Activated naive CD8-positive, alpha-beta T cell treated with anti-CD3 and anti-CD28 coated beads for 36 hours (primary cell): ENCODE measurements at regions not wholly inside any gene's neighbourhood (a gene's known extent, or its start where the extent isn't known, plus 50 kb on each side); places are given as distances from the start of the nearest gene placed in this dataset.

Source experiments
- DNase-seq: peaks from one replicate; pipeline ENCODE4 v3.0.0; 2021
- H3K27ac Mint-ChIP-seq: one replicate; pipeline ENCODE4 v1.8.0; 2022; ENCODE audit warnings: mild to moderate bottlenecking, moderate library complexity, mixed read lengths
- H3K27me3 Mint-ChIP-seq: one replicate; pipeline ENCODE4 v1.8.0; 2022; ENCODE audit warnings: mild to moderate bottlenecking, mixed read lengths
- H3K36me3 Mint-ChIP-seq: one replicate; pipeline ENCODE4 v1.8.0; 2021; ENCODE audit warnings: mild to moderate bottlenecking, mixed read lengths
- H3K4me1 Mint-ChIP-seq: one replicate; pipeline ENCODE4 v1.8.0; 2021; ENCODE audit warnings: mixed read lengths
- H3K4me3 Mint-ChIP-seq: one replicate; pipeline ENCODE4 v1.8.0; 2022; ENCODE audit warnings: mild to moderate bottlenecking, moderate library complexity, mixed read lengths
- H3K9me3 Mint-ChIP-seq: one replicate; pipeline ENCODE4 v1.8.0; 2022; ENCODE audit warnings: mixed read lengths

DNA sequence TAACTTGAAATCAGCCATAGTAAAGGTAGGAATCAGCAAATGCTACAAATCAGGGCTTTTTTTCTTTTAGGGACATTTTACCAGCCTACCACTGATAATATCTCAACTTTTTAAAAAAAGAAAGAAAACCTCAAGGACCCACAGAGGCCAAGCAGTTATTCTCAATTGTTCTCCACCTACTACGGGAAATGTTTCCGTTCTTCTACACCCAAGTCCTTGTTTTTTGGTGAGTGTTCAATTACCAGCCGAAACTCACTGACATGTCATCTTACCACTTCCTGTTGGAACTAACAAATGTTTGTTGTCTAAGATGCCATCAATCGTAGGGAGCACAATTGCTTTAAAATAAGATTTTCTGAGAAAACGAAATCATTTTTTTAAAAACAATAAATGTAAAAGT lies 50.2 kb upstream of the CDK1 start:
- no peak for DNase-seq
- H3K9me3 Mint-ChIP-seq: no peaks in the 10 kb centered on the region
- H3K36me3 Mint-ChIP-seq: no peaks in the 10 kb centered on the region
- H3K4me1 Mint-ChIP-seq: peaks cover 15% of the 10 kb centered on the region
- H3K27ac Mint-ChIP-seq: no peak overlapping the region
- no peak overlapping the region for H3K4me3 Mint-ChIP-seq
- H3K27me3 Mint-ChIP-seq: peaks cover 36% of the 10 kb centered on the region

DNA sequence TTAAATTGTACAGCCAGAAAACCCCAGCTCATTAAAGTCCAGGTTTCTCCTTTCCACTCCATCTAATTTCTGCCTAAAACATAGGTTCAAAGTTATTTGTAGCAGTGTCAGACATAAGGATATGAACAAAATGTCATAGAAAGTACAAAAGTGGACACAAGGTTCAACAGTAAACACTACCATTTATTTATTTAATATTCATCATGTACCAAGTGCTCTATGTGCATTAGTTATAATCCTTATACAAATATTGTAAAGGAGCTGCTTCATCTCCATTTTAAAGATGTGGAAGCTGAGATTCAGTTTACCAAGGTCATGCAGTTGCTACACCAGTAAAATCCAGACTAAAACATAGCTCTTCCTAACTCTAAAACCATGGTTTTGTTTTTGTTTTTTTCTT lies 52.0 kb upstream of the CDK1 start:
- Mint-ChIP-seq H3K27me3 (peaks cover 21% of the 10 kb centered on the region), H3K27ac (no peak overlapping the region), H3K4me1 (peaks cover 2% of the 10 kb centered on the region), H3K4me3 (no peak overlapping the region), H3K36me3 (no peaks in the 10 kb centered on the region), H3K9me3 (no peaks in the 10 kb centered on the region)
- no peak for DNase-seq

GRCh38 chr10:60722623-60723022 lies 55.7 kb upstream of the CDK1 start:
- H3K27ac Mint-ChIP-seq: no peak overlapping the region

GRCh38 chr10:60719721-60720120 lies 58.6 kb upstream of the CDK1 start:
- no peak overlapping the region for H3K27ac Mint-ChIP-seq
- H3K4me1 Mint-ChIP-seq: no peaks in the 10 kb centered on the region
- H3K9me3 Mint-ChIP-seq: no peaks in the 10 kb centered on the region
- H3K4me3 Mint-ChIP-seq: no peak overlapping the region
- no peaks in the 10 kb centered on the region for H3K36me3 Mint-ChIP-seq
- DNase-seq: no peak
- H3K27me3 Mint-ChIP-seq: peaks cover 8% of the 10 kb centered on the region

More at GRCh38 chr10:60722623-60723022, 55.7 kb upstream of the CDK1 start:
- DNase-seq: no peak
- Mint-ChIP-seq H3K9me3 (no peaks in the 10 kb centered on the region), H3K27me3 (peaks cover 14% of the 10 kb centered on the region), H3K36me3 (no peaks in the 10 kb centered on the region), H3K4me3 (no peak overlapping the region), H3K4me1 (no peaks in the 10 kb centered on the region)

DNA sequence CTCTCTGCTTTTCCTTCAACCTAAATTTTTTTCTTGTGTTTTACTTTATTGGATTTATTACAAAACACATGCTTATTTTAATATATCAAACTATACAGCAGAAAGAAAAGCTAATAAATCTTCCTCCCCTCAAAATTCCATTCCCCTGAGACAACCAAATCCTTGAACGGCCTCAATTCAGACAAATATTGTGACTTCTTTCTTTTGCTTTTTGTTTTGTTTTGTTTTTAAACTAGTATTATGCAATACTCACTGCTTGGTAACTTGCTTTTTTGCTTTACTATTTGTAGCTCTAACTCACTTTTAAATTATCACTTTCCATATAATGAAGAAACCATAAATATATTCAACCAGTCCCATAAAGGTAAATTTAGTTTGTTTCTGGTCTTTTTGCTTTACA lies 59.4 kb upstream of the CDK1 start:
- no peaks in the 10 kb centered on the region for H3K9me3 Mint-ChIP-seq

DNA sequence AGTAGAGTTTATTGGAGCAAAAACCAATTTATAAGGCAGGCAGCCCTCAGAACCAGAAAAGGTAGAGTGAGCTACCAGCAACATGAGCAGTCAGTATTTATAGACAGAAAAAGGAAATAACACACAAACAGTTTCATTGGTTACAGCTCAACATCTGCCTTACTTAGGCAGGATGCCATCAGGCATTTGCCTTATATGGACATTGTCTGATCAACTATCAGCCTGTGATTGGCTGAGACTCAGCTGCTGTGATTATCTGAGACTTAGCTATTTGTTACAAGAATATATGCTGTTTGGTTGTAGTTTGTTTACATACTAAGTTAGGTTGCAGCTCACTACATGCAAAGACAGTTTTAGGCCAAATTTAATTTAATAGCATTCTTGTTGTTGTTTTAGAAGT lies 60.4 kb upstream of the CDK1 start:
- Mint-ChIP-seq H3K9me3 (no peaks in the 10 kb centered on the region), H3K27ac (no peak overlapping the region), H3K4me3 (no peak overlapping the region), H3K4me1 (peaks cover 3% of the 10 kb centered on the region), H3K27me3 (peaks cover 22% of the 10 kb centered on the region), H3K36me3 (no peaks in the 10 kb centered on the region)
- no peak for DNase-seq

More for the DNA sequence above, 59.4 kb upstream of the CDK1 start:
- no peak for DNase-seq
- Mint-ChIP-seq H3K27ac (no peak overlapping the region), H3K4me1 (peaks cover 3% of the 10 kb centered on the region), H3K36me3 (no peaks in the 10 kb centered on the region), H3K27me3 (peaks cover 12% of the 10 kb centered on the region), H3K4me3 (no peak overlapping the region)

- no peak overlapping the region for H3K4me3 Mint-ChIP-seq
- no peak overlapping the region for H3K27ac Mint-ChIP-seq
Measured at GRCh38 chr10:60714233-60714632, 64.0 kb upstream of the CDK1 start.

GRCh38 chr10:60711496-60711895 lies 66.8 kb upstream of the CDK1 start:
- Mint-ChIP-seq H3K27me3 (peaks cover 33% of the 10 kb centered on the region), H3K36me3 (no peaks in the 10 kb centered on the region), H3K9me3 (no peaks in the 10 kb centered on the region), H3K27ac (no peak overlapping the region), H3K4me1 (peaks cover 3% of the 10 kb centered on the region), H3K4me3 (no peak overlapping the region)
- DNase-seq: no peak

More at GRCh38 chr10:60714233-60714632, 64.0 kb upstream of the CDK1 start:
- peaks cover 31% of the 10 kb centered on the region for H3K27me3 Mint-ChIP-seq
- H3K36me3 Mint-ChIP-seq: no peaks in the 10 kb centered on the region
- H3K4me1 Mint-ChIP-seq: peaks cover 3% of the 10 kb centered on the region
- DNase-seq: no peak
- no peaks in the 10 kb centered on the region for H3K9me3 Mint-ChIP-seq

- no peaks in the 10 kb centered on the region for H3K9me3 Mint-ChIP-seq
- DNase-seq: no peak
- H3K4me3 Mint-ChIP-seq: no peak overlapping the region
- no peak overlapping the region for H3K27ac Mint-ChIP-seq
- H3K27me3 Mint-ChIP-seq: peaks cover 35% of the 10 kb centered on the region
- H3K4me1 Mint-ChIP-seq: peaks cover 3% of the 10 kb centered on the region
- no peaks in the 10 kb centered on the region for H3K36me3 Mint-ChIP-seq
Measured at GRCh38 chr10:60710041-60710440, 68.2 kb upstream of the CDK1 start.

- no peak overlapping the region for H3K27ac Mint-ChIP-seq
Measured at GRCh38 chr10:60708666-60709065, 69.6 kb upstream of the CDK1 start.

GRCh38 chr10:60707841-60708240 lies 70.4 kb upstream of the CDK1 start:
- no peak overlapping the region for H3K4me3 Mint-ChIP-seq
- no peaks in the 10 kb centered on the region for H3K9me3 Mint-ChIP-seq
- peaks cover 21% of the 10 kb centered on the region for H3K27me3 Mint-ChIP-seq
- H3K27ac Mint-ChIP-seq: no peak overlapping the region
- H3K36me3 Mint-ChIP-seq: no peaks in the 10 kb centered on the region
- no peaks in the 10 kb centered on the region for H3K4me1 Mint-ChIP-seq
- no peak for DNase-seq

More at GRCh38 chr10:60708666-60709065, 69.6 kb upstream of the CDK1 start:
- Mint-ChIP-seq H3K4me1 (no peaks in the 10 kb centered on the region), H3K9me3 (no peaks in the 10 kb centered on the region), H3K36me3 (no peaks in the 10 kb centered on the region), H3K4me3 (no peak overlapping the region), H3K27me3 (peaks cover 28% of the 10 kb centered on the region)
- no peak for DNase-seq

- peaks cover 17% of the 10 kb centered on the region for H3K27me3 Mint-ChIP-seq
Measured at GRCh38 chr10:60706146-60706545, 72.1 kb upstream of the CDK1 start.

GRCh38 chr10:60705376-60705775 lies 72.9 kb upstream of the CDK1 start:
- no peaks in the 10 kb centered on the region for H3K9me3 Mint-ChIP-seq
- no peak overlapping the region for H3K4me3 Mint-ChIP-seq
- H3K27ac Mint-ChIP-seq: no peak overlapping the region
- no peak for DNase-seq
- H3K36me3 Mint-ChIP-seq: no peaks in the 10 kb centered on the region
- no peaks in the 10 kb centered on the region for H3K4me1 Mint-ChIP-seq
- peaks cover 12% of the 10 kb centered on the region for H3K27me3 Mint-ChIP-seq

More at GRCh38 chr10:60706146-60706545, 72.1 kb upstream of the CDK1 start:
- no peaks in the 10 kb centered on the region for H3K4me1 Mint-ChIP-seq
- DNase-seq: no peak
- no peak overlapping the region for H3K27ac Mint-ChIP-seq
- H3K4me3 Mint-ChIP-seq: no peak overlapping the region
- H3K9me3 Mint-ChIP-seq: no peaks in the 10 kb centered on the region
- no peaks in the 10 kb centered on the region for H3K36me3 Mint-ChIP-seq

- Mint-ChIP-seq H3K4me3 (no peak overlapping the region), H3K27ac (no peak overlapping the region), H3K27me3 (peaks cover 12% of the 10 kb centered on the region), H3K36me3 (no peaks in the 10 kb centered on the region), H3K4me1 (no peaks in the 10 kb centered on the region), H3K9me3 (no peaks in the 10 kb centered on the region)
- DNase-seq: no peak
Measured at GRCh38 chr10:60704471-60704870, 73.8 kb upstream of the CDK1 start.

DNA sequence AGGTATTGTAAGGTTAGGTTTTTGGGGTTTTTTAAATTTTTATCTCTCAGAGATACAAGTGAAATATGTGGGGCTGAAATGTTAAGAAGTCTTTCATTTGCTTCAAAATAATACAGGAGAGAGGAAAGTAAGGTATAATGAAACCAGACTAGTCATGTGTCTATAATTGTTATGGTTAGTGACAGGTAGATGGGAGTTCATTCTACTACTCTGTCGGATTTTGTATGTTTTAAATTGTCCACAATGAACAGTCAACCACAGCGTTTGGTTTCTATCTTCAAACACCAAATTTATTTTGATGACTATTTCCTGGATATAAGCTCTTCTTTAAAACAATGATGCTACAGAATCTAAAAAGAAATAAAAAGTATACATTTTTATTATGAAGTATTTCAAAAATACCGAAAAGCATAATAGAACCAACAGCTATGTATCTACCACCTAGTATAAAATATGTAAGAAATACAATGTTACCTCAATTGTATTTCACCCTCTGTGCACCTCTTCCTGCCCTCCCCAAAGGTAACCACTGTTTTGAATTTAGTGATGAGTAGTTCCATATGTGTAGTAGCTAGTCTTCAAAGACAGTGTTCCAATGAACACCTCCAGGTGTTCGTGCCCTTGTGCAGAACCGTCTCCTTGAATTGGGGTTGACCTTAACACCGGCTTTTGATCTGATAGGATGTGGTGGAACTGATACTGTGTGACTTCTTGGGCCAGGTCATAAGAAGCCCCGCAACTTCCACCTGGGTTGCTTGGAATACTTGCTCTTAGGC lies 74.8 kb upstream of the CDK1 start:
- Mint-ChIP-seq H3K4me3 (no peak overlapping the region), H3K4me1 (no peaks in the 10 kb centered on the region), H3K27ac (no peak overlapping the region), H3K27me3 (peaks cover 12% of the 10 kb centered on the region), H3K9me3 (no peaks in the 10 kb centered on the region), H3K36me3 (no peaks in the 10 kb centered on the region)
- DNase-seq: no peak

DNA sequence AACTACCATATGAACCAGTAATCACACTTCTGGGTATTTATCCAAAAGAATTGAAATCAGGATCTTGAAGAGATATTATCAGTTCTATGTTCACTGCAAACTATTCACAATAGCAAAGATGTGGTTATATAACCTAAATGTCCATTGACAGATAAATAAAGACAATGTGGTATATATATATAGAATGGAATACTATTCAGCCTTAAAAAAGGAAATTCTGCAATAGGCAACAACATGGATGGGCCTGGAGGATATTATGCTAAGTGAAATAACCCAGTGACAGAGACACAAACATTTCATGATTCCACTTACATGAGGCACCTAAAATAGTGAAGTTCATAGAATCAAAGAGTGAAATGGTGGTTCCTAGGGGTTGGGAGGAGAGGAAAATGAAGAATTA lies 90.6 kb upstream of the CDK1 start:
- no peak overlapping the region for H3K27ac Mint-ChIP-seq
- H3K4me3 Mint-ChIP-seq: no peak overlapping the region
- no peak for DNase-seq
- H3K9me3 Mint-ChIP-seq: peaks cover 5% of the 10 kb centered on the region
- H3K27me3 Mint-ChIP-seq: peaks cover 3% of the 10 kb centered on the region
- H3K36me3 Mint-ChIP-seq: no peaks in the 10 kb centered on the region
- H3K4me1 Mint-ChIP-seq: no peaks in the 10 kb centered on the region
